ENCODE measurements at regions not wholly inside any gene's neighbourhood (a gene's known extent, or its start where the extent isn't known, plus 50 kb on each side); places are given as distances from the start of the nearest gene placed in this dataset.

- H3K9me3 ChIP-seq: no peaks in the 10 kb centered on the region
- H3K4me1 ChIP-seq: no peaks in the 10 kb centered on the region
- DNase-seq (no peak), ATAC-seq (no peak)
- TF ChIP-seq CTCF (IDR thresholded peaks at IDR 0.05) (no peak), POLR2A (IDR thresholded peaks at IDR 0.05) (no peak)
- H3K36me3 ChIP-seq (replicated peaks in 1 of 2; ENCODE audit: insufficient read depth in 1 of 2, low read depth in 2 of 2): no peaks in the 10 kb centered on the region
- peaks cover 0 to 8% of the 10 kb centered on the region in 2 donors for H3K27me3 ChIP-seq
- H3K27ac ChIP-seq: no peak overlapping the region
- WGBS, 2 donors: 61 to 74% methylated on average over 6 of the region's 6 CpGs
- H3K4me3 ChIP-seq: no peak overlapping the region
- intact Hi-C loops (cut with DNase I): no loop called here
Measured at GRCh38 chr5:174392892-174393291, 331.5 kb upstream of the MSX2 start.

GRCh38 chr5:174396541-174396940 lies 327.8 kb upstream of the MSX2 start:
- Histone ChIP-seq H3K4me1 (no peaks in the 10 kb centered on the region), H3K27me3 (peaks cover 0 to 8% of the 10 kb centered on the region in 2 donors), H3K9me3 (no peaks in the 10 kb centered on the region), H3K36me3 (replicated peaks in 1 of 2; ENCODE audit: insufficient read depth in 1 of 2, low read depth in 2 of 2) (no peaks in the 10 kb centered on the region), H3K27ac (no peak overlapping the region), H3K4me3 (no peak overlapping the region)
- DNase-seq: no peak
- ATAC-seq: no peak
- intact Hi-C loops (cut with DNase I): no loop called here
- WGBS, 2 donors: 54 to 58% methylated on average over 4 of the region's 4 CpGs
- TF ChIP-seq POLR2A (IDR thresholded peaks at IDR 0.05): no peak
- no peak for TF ChIP-seq CTCF (IDR thresholded peaks at IDR 0.05)

GRCh38 chr5:174397206-174397605 lies 327.2 kb upstream of the MSX2 start:
- Histone ChIP-seq H3K4me1 (no peaks in the 10 kb centered on the region), H3K27ac (no peak overlapping the region), H3K9me3 (no peaks in the 10 kb centered on the region), H3K4me3 (no peak overlapping the region), H3K36me3 (replicated peaks in 1 of 2; ENCODE audit: insufficient read depth in 1 of 2, low read depth in 2 of 2) (no peaks in the 10 kb centered on the region), H3K27me3 (peaks cover 0 to 8% of the 10 kb centered on the region in 2 donors)
- DNase-seq: no peak
- 22 to 23% methylated on average over 4 of the region's 4 CpGs for WGBS, 2 donors
- intact Hi-C loops (cut with DNase I): no loop called here
- TF ChIP-seq CTCF (IDR thresholded peaks at IDR 0.05): no peak
- TF ChIP-seq POLR2A (IDR thresholded peaks at IDR 0.05): no peak
- ATAC-seq: no peak

- 59 to 68% methylated on average over 2 of the region's 2 CpGs for WGBS, 2 donors
Measured at GRCh38 chr5:174398171-174398570, 326.2 kb upstream of the MSX2 start.

More at GRCh38 chr5:174398171-174398570, 326.2 kb upstream of the MSX2 start:
- ATAC-seq (no peak), DNase-seq (no peak)
- H3K27me3 ChIP-seq: peaks cover 0 to 8% of the 10 kb centered on the region in 2 donors
- no peaks in the 10 kb centered on the region for H3K9me3 ChIP-seq
- H3K27ac ChIP-seq: no peak overlapping the region
- no peaks in the 10 kb centered on the region for H3K4me1 ChIP-seq
- intact Hi-C loops (cut with DNase I): no loop called here
- no peak overlapping the region for H3K4me3 ChIP-seq
- H3K36me3 ChIP-seq (replicated peaks in 1 of 2; ENCODE audit: insufficient read depth in 1 of 2, low read depth in 2 of 2): no peaks in the 10 kb centered on the region
- TF ChIP-seq POLR2A (IDR thresholded peaks at IDR 0.05) (no peak), CTCF (IDR thresholded peaks at IDR 0.05) (no peak)

All from body of pancreas (tissue), 4 donors.